VCaP (cell line): ENCODE measurements at regions not wholly inside any gene's neighbourhood (a gene's known extent, or its start where the extent isn't known, plus 50 kb on each side); places are given as distances from the start of the nearest gene placed in this dataset.
"Not testable (repeated sequence)": the region's sequence is repeated elsewhere in the genome, so short reads cannot be mapped to it uniquely, and the experiment has no call there.

Source experiments
- H3K27ac ChIP-seq: fragments of 450-650 bp; 2 replicates; pipeline ENCODE4 v1.5.1; 2017
- TF ChIP-seq, protein P1 (sequence below): fragments of 450-650 bp; conservative IDR thresholded peaks from 2 replicates; pipeline ENCODE4 v1.5.1; 2017; ENCODE audit warnings: mild to moderate bottlenecking, moderate library complexity

DNA sequence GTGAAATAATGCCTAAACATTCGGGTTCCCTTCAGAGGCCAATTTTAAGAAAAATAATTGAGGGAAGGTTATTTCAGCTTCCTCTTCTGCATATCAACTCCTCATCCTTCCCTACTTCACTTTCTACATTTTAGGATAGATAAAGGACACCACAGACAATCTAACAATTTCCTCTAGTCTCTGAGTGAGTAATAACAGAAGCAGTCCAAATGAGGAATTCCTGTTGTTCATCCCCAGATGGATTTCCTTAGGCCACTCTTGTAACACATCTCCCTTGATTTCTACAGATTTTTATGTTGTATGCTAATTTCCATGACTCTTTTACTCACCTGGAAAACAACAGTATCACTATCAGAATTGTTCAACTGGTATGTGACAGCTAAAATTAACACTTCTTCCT lies 87.7 kb upstream of the LYPLAL1 start:
- no peak overlapping the region for H3K27ac ChIP-seq
- TF ChIP-seq, protein P1, sequence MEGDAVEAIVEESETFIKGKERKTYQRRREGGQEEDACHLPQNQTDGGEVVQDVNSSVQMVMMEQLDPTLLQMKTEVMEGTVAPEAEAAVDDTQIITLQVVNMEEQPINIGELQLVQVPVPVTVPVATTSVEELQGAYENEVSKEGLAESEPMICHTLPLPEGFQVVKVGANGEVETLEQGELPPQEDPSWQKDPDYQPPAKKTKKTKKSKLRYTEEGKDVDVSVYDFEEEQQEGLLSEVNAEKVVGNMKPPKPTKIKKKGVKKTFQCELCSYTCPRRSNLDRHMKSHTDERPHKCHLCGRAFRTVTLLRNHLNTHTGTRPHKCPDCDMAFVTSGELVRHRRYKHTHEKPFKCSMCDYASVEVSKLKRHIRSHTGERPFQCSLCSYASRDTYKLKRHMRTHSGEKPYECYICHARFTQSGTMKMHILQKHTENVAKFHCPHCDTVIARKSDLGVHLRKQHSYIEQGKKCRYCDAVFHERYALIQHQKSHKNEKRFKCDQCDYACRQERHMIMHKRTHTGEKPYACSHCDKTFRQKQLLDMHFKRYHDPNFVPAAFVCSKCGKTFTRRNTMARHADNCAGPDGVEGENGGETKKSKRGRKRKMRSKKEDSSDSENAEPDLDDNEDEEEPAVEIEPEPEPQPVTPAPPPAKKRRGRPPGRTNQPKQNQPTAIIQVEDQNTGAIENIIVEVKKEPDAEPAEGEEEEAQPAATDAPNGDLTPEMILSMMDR: no peak

DNA sequence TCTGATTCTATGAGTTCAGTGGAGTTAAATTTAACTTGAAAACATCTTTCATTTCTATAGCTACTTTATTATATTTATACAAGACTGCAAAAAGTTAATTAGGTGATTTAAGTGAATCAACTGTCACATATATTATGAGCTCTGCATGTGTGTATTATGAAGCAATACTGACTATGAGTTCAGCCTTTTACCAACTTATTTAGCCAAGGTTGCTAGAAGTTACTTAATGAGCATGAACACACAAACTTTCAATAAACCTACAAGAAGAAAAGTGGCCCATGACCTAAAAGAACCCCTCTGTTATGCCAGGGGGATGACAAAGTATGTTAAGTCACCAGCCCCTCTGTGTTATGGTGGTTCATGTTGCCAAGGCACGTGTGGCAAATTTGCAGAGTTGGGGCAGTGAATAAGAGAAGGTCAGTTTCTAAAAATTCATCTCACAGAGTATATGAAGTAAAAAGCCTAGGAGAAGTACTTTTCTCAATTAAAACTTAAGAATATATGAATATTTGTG lies 86.7 kb upstream of the LYPLAL1 start:
- TF ChIP-seq, protein P1: no peak
- H3K27ac ChIP-seq: no peak overlapping the region

DNA sequence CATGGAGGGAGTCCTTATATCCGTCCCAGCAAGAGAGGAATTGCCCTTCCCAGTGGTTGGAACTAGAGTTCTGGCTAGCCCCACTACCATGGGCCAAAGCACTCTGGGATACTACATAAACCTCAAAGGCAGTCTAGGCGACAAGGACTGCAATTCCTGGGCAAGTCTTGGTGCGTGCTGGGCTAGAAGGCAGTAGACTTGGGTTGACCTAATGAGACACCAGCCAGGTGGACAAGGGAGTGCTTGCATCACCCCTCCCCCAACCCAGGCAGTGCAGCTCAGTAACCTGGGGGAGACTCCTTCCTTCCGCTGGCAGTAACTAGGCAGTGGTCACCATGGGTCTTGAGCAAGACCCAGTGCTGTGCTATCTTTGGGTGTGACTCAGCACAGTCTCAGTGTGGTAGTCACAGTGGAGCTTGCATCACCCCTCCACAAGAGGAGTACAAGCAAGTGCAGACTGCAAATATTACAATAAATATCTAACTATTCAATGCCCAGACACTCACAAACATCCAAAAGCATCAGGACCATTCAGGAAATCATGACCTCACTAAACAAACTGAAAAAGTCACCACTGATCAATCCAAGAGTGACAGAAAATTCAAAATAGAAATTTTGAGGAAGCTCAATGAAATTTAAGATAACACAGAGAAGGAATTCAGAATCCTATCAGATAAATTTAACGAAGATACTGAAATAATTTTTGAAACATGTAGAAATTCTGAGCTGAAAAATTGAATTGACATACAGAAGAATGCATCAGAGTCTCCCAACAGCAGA lies 84.7 kb upstream of the LYPLAL1 start:
- TF ChIP-seq, protein P1: no peak
- no peak overlapping the region for H3K27ac ChIP-seq

DNA sequence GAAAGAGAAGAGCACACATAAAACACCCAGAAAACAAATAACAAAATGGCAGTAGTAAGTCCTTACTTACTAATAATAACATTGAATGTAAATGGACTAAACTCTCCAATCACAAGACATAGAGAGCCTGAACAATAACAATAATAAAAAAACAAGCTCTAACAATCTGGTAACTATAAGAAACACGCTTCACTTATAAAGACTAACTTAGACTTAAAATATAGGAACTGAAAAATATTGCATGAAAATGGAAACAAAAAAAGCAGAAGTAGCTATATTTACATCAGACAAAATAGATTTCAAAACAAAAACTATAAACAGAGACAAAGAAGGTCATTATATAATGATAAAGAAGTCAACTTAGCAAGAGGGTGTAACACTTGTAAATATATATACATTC lies 83.1 kb upstream of the LYPLAL1 start:
- TF ChIP-seq, protein P1: no peak
- no peak overlapping the region for H3K27ac ChIP-seq

DNA sequence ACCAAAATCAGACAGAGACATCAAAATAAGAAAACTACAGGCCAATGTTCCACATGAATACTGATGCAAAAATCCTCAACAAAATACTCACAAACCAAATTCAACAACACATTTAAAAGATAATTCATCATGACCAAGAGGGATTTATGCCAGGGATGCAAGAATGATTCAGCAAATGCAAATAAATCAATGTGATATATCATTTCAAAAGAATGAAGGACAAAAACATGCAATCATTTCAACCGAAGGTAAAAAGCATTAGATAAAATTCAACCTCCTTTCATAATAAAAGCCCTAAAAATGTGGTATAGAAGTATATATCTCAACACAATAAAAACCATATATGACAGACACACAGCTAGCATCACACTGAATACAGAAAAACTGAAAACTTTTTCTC lies 81.5 kb upstream of the LYPLAL1 start:
- no peak overlapping the region for H3K27ac ChIP-seq
- TF ChIP-seq, protein P1: no peak

DNA sequence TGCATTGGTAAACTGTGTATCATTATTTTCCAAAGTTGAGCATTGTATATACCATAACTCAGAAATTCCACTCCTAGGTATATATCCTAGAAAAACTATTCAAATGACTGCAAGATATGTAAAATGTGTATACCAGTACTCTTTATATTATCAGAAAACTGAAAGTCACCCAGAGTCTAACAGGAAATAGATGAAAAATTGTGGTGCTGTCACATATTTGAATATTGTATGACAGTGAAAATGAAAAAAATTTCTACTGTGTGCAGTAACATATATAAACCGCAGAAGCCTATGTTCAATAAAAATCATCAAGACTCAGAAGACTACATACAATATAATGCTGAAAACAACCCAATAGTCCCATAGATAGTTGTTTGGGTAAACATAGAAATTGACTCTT lies 74.4 kb upstream of the LYPLAL1 start:
- TF ChIP-seq, protein P1: no peak
- H3K27ac ChIP-seq: no peak overlapping the region

DNA sequence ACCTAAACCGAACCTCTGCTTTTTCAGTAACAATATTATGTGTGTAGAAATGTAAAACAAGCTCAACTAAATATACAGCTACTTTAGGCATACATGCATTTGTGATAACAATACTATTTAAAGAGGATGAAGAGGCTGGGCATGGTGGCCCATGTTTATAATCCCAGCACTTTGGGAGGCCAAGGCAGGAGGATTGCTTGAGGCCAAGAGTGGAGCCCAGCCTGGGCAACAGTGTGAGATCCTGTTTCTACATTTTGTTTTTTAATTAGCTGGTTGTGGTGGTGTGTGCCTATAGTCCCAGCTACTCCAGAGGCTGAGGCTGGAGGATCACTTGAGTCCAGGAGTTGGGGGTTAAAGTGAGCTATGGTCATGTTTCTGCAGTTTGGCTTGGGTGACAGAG lies 73.6 kb upstream of the LYPLAL1 start:
- TF ChIP-seq, protein P1: no peak
- H3K27ac ChIP-seq: no peak overlapping the region

DNA sequence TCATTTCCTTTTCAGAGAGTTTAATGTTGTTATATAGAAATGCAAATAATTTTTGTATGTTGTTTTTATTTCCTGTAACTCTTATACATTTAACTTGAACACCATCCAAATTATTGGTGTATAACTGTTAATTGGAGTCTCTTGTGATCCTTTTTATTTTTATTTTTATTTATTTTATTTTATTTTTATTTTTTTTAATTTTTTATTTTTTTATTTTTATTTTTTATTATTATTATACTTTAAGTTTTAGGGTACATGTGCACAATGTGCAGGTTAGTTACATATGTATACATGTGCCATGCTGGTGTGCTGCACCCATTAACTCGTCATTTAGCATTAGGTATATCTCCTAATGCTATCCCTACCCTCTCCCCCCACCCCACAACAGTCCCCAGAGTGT lies 71.2 kb upstream of the LYPLAL1 start:
- not testable (repeated sequence) for H3K27ac ChIP-seq
